SJSA1 (cell line): ENCODE measurements at regions not wholly inside any gene's neighbourhood (a gene's known extent, or its start where the extent isn't known, plus 50 kb on each side); places are given as distances from the start of the nearest gene placed in this dataset.
A peak's percentile ranks its signal among the peaks of the same experiment; 100 is the strongest.
"Not testable (repeated sequence)": the region's sequence is repeated elsewhere in the genome, so short reads cannot be mapped to it uniquely, and the experiment has no call there.

ENCODE experiments used
- DNase-seq, 2 experiments: peaks; one replicate each; pipeline ENCODE4 v3.0.0-alpha.2; 2015 to 2020; ENCODE audit warnings: low spot score in 2 of 2, low read depth in 1 of 2
- H3K27ac ChIP-seq: fragments of 250-450 bp; sonication (Bioruptor Pico); 2 replicates; pipeline ENCODE4 v1.5.1; 2020; ENCODE audit warnings: mild to moderate bottlenecking, moderate library complexity
- H3K27me3 ChIP-seq: fragments of 250-450 bp; sonication (Bioruptor Pico); replicated peaks from 2 replicates; pipeline ENCODE4 v1.5.1; 2020; ENCODE audit warnings: mild to moderate bottlenecking, moderate library complexity
- H3K36me3 ChIP-seq: fragments of 250-450 bp; sonication (Bioruptor Pico); 2 replicates; pipeline ENCODE4 v1.5.1; 2020; ENCODE audit warnings: mild to moderate bottlenecking
- H3K4me1 ChIP-seq: fragments of 250-450 bp; sonication (Bioruptor Pico); replicated peaks from 2 replicates; pipeline ENCODE4 v1.6.1; 2021; ENCODE audit warnings: mild to moderate bottlenecking
- H3K4me3 ChIP-seq: fragments of 250-450 bp; sonication (Bioruptor Pico); 2 replicates; pipeline ENCODE4 v1.5.1; 2020; ENCODE audit warnings: mild to moderate bottlenecking
- H3K9me3 ChIP-seq: fragments of 250-450 bp; sonication (Bioruptor Pico); replicated peaks from 2 replicates; pipeline ENCODE4 v1.5.1; 2020; ENCODE audit warnings: mild to moderate bottlenecking

DNA sequence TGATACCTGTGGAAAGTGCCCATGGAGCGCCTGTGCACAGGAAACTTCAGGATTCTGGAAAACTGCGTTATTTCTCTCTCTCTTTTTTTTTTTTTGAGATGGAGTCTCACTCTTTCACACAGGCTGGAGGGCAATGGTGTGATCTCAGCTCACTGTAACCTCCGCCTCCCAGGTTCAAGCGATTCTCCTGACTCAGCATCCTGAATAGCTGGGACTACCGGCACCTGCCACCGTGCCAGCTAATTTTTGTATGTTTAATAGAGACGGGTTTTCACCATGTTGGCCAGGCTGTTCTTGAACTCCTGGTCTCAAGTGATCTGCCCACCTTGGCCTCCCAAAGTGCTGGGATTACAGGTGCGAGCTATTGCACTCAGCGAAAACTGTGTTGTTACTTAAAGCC lies 68.9 kb upstream of the PODXL start:
- Histone ChIP-seq H3K27ac (peak overlapping the region; percentile 25; the same call in 1 of the 2 replicates), H3K4me1 (peaks cover 66% of the 10 kb centered on the region)
- DNase-seq, H3K9me3 ChIP-seq, H3K4me3 ChIP-seq, H3K36me3 ChIP-seq, H3K27me3 ChIP-seq: not testable (repeated sequence)

DNA sequence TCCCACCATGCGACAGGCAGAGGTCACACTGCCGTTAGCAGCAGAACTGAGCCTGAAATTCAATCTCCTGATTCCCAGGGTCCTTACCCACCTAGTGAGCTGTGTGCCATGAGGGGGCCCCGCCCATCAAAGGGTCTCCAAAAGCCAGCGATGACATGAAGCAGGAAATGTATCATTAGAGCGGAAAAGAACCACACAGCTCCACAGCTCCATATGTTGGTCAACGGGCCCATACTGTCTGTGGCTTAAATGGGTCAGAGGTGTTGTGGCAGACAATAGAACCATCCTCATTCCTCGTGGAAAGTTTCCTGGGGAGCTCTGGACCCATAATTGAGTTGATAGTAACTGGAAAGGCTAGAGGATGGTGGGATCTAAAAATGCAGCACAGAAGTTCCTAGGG lies 68.1 kb upstream of the PODXL start:
- Histone ChIP-seq H3K27ac (no peak overlapping the region), H3K27me3 (no peaks in the 10 kb centered on the region), H3K36me3 (no peaks in the 10 kb centered on the region), H3K4me3 (no peak overlapping the region), H3K9me3 (no peaks in the 10 kb centered on the region), H3K4me1 (peaks cover 66% of the 10 kb centered on the region)
- DNase-seq, result no peak

DNA sequence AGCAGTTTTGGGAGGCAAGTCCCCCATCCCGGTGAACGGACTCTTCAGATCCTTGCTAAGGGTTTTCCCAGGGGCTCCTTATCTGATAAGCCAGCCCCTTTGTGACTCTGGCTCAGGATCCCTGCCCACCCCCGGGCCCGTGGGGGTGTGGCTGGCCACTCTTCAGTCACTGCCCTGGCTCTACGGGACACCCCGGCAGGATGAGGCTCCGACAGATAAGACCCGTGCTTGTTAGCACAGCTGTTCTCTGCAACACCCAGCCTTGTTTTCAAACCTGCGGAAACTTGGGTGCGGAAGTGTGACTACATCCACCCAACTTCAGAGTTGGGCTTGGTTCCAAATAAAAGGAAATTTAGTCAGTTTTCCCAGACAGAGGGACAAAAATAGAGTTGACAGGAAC lies 66.7 kb upstream of the PODXL start:
- no peak for DNase-seq
- Histone ChIP-seq H3K27ac (no peak overlapping the region), H3K9me3 (no peaks in the 10 kb centered on the region), H3K27me3 (no peaks in the 10 kb centered on the region), H3K36me3 (no peaks in the 10 kb centered on the region), H3K4me1 (peaks cover 60% of the 10 kb centered on the region), H3K4me3 (no peak overlapping the region)

DNA sequence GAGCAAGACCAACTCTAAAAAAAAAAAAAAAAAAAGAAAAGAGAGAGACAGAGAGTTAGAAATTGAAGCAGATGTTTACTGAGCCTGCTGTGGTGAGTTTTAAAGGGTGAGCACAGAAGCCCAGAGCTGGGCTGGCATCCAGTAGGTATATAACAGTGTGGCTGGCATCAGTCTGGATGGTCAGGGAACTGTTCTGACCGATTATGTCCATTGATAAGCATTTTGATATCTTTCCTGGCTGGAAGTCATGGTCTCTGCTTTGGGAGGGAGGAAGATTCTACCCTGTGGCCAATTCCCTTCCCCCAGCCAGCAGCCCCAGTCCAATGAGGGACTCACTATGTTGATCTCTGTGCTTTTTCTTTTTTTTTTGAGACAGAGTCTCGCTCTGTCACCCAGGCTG lies 65.2 kb upstream of the PODXL start:
- DNase-seq, result no peak
- Histone ChIP-seq H3K27me3 (no peaks in the 10 kb centered on the region), H3K36me3 (no peaks in the 10 kb centered on the region), H3K4me1 (peaks cover 45% of the 10 kb centered on the region), H3K27ac (no peak overlapping the region), H3K4me3 (no peak overlapping the region), H3K9me3 (no peaks in the 10 kb centered on the region)

DNA sequence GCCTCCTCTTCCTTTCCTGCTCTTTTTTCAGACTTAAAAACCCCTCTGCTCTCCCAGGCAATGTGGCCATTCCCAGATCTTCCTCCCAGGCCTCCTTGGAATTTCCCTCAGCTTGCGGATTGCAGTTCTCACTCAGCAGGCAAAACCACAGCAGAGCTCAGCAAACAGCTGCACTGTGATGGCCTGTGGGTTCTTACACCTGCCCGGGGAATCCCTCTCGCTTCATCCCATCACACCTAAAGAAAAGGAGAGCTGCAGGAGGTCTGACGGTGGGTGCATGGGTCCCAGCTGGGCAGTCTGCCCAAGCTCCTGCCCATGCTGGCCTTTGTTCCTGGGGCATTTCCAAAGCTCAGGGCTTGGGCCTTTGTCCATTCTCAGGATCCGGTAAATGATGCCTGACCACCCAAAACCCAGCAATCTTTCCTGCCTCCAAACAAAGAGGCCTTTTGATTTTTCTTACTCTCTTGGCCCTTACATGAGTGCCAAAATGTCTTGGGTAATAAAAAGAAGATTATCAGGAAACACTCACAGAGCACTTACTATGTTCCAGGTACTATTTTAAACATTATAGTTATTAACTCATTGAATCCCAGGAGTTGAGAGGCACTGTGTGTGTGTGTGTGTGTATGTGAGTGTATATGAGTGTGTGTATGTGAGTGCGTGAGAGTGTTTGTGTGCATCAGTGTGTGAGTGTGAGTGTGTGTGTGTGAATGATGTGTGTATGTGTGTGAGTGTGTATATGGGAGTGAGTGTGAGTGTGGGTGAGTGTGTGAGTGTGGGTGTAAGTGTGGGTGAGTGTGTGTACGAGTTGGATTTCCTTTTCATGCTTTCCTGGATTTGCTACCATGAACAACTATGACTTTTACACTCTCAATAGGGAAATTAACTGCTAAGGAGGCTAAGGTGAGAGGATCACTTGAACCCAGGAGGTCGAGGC lies 64.5 kb upstream of the PODXL start:
- Histone ChIP-seq H3K9me3 (no peaks in the 10 kb centered on the region), H3K27ac (no peak overlapping the region), H3K27me3 (no peaks in the 10 kb centered on the region), H3K4me1 (peaks cover 38% of the 10 kb centered on the region), H3K36me3 (no peaks in the 10 kb centered on the region), H3K4me3 (no peak overlapping the region)
- DNase-seq, result peak in 1 of 2 experiments; percentile 24

DNA sequence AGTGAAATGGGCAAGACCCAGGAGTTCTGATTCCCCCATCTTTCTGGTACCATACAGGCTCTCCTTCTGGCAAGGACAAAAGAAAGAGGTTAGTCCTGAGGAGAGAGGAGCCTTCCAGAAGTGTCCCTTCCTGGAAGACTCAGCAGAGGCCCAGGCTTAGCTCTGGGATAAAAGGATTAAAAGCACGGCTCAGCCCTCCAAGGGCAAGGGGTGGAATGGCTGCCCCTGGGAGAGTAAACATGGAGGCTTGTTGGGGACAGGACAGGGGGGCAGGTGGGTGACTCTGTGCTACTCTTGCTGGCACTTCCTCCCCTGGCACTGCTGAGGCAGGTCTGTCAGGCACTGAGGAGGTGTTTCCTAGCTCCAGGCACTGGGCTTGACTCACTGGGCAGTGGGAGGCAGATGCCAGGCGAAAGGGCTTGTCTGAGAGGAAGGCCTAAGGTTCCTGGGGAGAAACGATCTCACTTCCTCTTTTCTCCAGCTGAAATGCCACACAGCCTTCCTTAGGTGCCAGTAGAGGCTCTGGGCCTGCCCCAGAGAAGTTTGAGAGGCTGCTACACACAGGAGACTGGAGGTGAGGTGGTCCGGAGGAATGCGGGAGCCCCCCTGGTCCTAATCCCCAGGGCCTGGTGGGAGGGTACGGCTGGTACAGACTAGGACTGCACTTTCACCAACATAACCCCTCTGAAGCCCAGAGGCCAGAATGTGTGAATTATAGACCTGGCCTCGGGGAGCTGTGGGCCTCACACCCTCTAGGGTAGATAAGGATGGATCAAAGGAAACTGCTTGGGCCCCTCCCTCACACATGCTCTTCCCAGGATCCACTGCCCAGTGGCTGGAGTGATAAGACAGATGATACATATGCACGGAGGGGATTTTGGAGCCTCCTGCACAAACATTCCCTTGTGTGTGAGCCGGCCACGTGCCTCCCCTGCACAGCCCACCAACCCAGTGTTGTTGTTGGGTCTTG lies 63.2 kb upstream of the PODXL start:
- Histone ChIP-seq H3K27ac (no peak overlapping the region), H3K4me1 (peaks cover 25% of the 10 kb centered on the region), H3K4me3 (no peak overlapping the region), H3K9me3 (no peaks in the 10 kb centered on the region), H3K27me3 (no peaks in the 10 kb centered on the region), H3K36me3 (no peaks in the 10 kb centered on the region)
- no peak for DNase-seq

DNA sequence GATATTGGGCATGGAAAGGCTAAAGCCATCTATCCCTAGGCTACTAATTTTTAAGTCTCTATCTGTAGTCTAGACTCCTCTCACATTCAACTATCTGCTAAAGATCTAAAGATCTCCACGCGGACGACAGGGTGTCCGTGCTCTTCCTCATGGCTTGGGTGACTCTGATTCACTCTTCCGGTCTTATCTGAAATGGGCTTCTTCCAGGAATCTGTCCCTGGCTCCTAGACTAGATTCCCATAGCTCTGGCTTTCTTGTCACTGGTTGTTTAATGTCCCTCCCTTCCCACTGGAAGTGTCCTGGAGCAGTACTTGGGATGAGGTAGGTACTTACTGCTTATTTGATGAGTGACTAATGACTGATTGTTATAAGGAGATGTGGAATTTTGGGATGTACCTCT lies 62.0 kb upstream of the PODXL start:
- Histone ChIP-seq H3K4me1 (peaks cover 25% of the 10 kb centered on the region), H3K27ac (no peak overlapping the region), H3K27me3 (no peaks in the 10 kb centered on the region), H3K9me3 (no peaks in the 10 kb centered on the region), H3K36me3 (no peaks in the 10 kb centered on the region), H3K4me3 (no peak overlapping the region)
- no peak for DNase-seq

DNA sequence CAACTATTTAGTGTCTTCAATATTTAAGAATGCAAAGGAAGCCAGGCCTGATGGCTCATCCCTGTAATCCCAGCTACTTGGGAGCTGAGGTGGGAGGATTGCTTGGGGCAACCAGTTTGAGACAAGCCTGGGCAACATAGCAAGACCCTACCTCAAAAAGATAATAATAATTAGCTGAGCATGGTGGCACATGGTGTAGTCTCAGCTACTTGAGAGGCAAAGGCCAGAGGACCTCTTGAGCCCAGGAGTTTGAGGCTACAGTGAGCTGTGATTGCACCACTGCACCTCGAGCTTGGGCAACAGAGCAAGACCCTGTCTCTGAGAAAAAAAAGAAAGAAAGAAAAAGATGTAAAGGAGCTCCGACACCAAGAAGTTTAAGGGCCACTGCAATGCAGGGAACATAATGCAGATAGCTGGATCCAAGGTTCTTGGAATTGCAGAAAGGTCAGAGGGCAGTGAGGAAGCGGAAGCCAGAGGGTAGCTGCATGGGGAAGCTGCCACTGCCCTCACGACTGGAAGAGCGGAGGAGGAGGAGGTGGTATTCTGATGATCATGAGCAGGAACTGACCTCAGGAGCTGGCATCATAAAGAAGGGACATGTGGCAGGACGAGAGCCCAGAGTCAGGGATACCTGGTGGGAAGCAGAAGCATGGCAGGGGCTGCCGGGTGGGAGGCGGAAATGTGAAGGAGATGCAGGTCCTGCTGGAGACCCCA lies 60.2 kb upstream of the PODXL start:
- H3K27me3 ChIP-seq, result no peaks in the 10 kb centered on the region
- no peak overlapping the region for H3K4me3 ChIP-seq
- H3K27ac ChIP-seq, result no peak overlapping the region
- no peak for DNase-seq
- H3K4me1 ChIP-seq, result peaks cover 25% of the 10 kb centered on the region
- H3K36me3 ChIP-seq, result no peaks in the 10 kb centered on the region
- H3K9me3 ChIP-seq, result no peaks in the 10 kb centered on the region

DNA sequence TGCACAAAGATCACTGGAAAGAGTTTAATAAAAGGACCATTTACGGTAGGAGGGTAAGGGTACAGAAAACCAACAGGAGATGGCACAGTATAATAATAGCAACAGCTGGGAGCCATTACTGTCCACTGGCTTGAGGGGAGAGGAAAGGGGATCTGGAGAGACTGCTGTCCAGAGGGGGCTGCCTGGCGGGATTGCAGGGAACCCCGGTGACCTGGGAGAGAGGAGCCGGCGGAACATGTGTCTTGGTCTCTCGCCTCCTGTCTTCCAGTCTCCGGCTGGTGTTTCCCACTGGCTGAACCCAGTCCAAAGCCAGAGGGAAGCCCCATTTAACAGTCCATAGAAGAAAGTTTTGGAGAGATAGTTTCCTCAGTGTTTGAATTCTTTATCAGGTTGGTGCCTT lies 57.5 kb upstream of the PODXL start:
- Histone ChIP-seq H3K9me3 (no peaks in the 10 kb centered on the region), H3K4me3 (no peak overlapping the region), H3K36me3 (no peaks in the 10 kb centered on the region), H3K27ac (no peak overlapping the region), H3K4me1 (peaks cover 2% of the 10 kb centered on the region), H3K27me3 (no peaks in the 10 kb centered on the region)
- no peak for DNase-seq

DNA sequence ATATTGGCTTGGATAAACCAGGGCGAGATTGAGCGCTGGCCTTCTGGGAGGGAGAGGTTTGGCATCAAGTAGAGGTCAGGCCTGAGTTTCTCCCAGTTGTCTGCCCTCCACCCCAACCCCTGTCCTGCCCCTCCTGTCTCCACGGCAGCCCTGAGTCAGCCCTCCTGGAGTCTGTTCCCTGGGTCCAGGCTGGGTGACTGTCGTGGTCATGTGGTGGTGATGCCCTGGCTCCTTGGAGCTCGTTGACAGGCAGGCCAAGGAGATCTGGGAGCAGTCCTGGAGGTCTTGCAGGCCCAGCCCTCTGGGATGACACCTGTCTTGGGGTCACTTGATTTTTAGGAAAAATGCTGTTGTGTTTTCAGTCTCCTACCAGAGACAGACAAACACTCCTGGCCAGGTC lies 53.6 kb upstream of the PODXL start:
- no peak for DNase-seq
- no peaks in the 10 kb centered on the region for H3K36me3 ChIP-seq
- no peaks in the 10 kb centered on the region for H3K9me3 ChIP-seq
- H3K4me1 ChIP-seq, result peaks cover 10% of the 10 kb centered on the region
- H3K27me3 ChIP-seq, result no peaks in the 10 kb centered on the region
- H3K27ac ChIP-seq, result no peak overlapping the region
- no peak overlapping the region for H3K4me3 ChIP-seq

DNA sequence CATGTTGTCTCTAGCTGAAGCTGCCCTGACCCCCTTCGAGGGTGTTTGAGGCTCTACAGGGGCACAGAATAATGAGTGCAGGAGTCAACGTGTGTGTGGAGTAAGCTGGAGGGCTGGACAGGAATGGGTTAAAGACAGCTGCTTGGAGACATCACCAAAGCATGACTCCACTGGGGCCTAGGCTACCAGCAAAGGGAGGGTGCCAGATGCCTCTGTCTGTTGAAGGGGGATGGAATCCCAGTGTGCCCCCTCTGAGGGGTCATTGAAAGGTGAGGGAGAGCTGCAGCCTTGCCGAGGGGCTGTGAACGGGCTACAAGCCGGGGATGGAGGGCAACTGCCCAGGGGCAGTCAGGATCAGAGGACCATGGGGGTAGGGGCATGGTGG lies 51.7 kb upstream of the PODXL start:
- H3K27ac ChIP-seq, result no peak overlapping the region
- no peak overlapping the region for H3K4me3 ChIP-seq
- H3K27me3 ChIP-seq, result no peaks in the 10 kb centered on the region
- H3K4me1 ChIP-seq, result peaks cover 29% of the 10 kb centered on the region
- H3K36me3 ChIP-seq, result no peaks in the 10 kb centered on the region
- H3K9me3 ChIP-seq, result no peaks in the 10 kb centered on the region
- no peak for DNase-seq

DNA sequence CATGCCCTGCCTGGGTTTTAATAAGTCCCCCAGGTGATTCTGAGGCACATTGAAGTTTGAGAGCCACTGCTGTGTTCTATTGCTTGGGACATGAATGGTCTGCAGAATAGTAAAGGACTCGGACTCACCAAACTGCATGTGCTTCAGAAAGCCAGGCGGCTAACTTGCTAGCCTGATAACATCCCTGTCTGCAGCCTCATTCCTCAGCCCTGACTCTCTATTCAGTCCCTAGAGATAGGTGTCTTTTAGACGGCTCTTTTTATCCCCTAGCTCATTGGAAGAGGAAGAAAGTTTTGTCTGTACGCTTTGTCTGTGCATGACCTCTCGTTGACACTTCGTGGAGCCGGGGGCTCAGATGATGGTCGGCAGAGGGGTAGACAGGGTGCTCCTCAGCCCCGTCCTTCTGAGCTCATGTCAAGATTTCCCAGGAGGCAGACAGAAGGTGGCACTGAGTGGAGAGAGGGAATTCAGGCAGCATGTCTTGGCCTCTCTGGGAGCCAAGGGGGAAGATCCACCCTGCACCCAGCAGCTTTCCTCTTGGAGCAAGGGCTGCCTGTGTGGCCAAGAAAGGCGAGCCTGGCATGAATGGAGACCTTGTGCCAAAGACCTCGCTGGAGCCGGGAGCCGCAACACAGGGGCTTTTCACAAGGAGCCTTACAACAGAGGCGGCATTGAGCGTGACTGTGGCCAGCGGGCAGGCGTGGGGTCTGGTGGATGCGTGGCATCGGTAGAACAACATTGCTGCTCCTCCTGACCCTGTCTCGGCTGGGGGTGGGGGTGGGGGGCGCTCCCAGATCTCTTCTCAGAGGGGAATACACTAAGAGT lies 51.1 kb upstream of the PODXL start:
- no peak overlapping the region for H3K4me3 ChIP-seq
- H3K9me3 ChIP-seq, result no peaks in the 10 kb centered on the region
- H3K27ac ChIP-seq, result no peak overlapping the region
- peaks cover 34% of the 10 kb centered on the region for H3K4me1 ChIP-seq
- DNase-seq, result no peak
- H3K27me3 ChIP-seq, result no peaks in the 10 kb centered on the region
- no peaks in the 10 kb centered on the region for H3K36me3 ChIP-seq
